ENCODE measurements at regions not wholly inside any gene's neighbourhood (a gene's known extent, or its start where the extent isn't known, plus 50 kb on each side); places are given as distances from the start of the nearest gene placed in this dataset.

GRCh38 chr13:87923753-87924152 lies 252.6 kb downstream of the SLITRK5 start:
- no peak for DNase-seq (ENCODE audit: low spot score)
- no peak overlapping the region for H3K27ac ChIP-seq
- H3K36me3 ChIP-seq = no peaks in the 10 kb centered on the region
- no peaks in the 10 kb centered on the region for H3K9me3 ChIP-seq
- no peaks in the 10 kb centered on the region for H3K4me1 ChIP-seq
- no peak for TF ChIP-seq CTCF (IDR thresholded peaks at IDR 0.05)
- H3K4me3 ChIP-seq = no peak overlapping the region
- no peaks in the 10 kb centered on the region for H3K27me3 ChIP-seq

- H3K36me3 ChIP-seq = no peaks in the 10 kb centered on the region
- no peak overlapping the region for H3K4me3 ChIP-seq
- no peak for TF ChIP-seq CTCF (IDR thresholded peaks at IDR 0.05)
- H3K9me3 ChIP-seq = no peaks in the 10 kb centered on the region
- H3K4me1 ChIP-seq = no peaks in the 10 kb centered on the region
- no peak for DNase-seq (ENCODE audit: low spot score)
- H3K27ac ChIP-seq = no peak overlapping the region
- no peaks in the 10 kb centered on the region for H3K27me3 ChIP-seq
Measured at GRCh38 chr13:87925006-87925405, 253.8 kb downstream of the SLITRK5 start.

GRCh38 chr13:87940776-87941175 lies 269.6 kb downstream of the SLITRK5 start:
- no peaks in the 10 kb centered on the region for H3K9me3 ChIP-seq
- no peak overlapping the region for H3K27ac ChIP-seq
- DNase-seq (ENCODE audit: low spot score) = no peak
- no peaks in the 10 kb centered on the region for H3K4me1 ChIP-seq
- TF ChIP-seq CTCF (IDR thresholded peaks at IDR 0.05) = no peak
- no peaks in the 10 kb centered on the region for H3K36me3 ChIP-seq
- no peaks in the 10 kb centered on the region for H3K27me3 ChIP-seq
- H3K4me3 ChIP-seq = no peak overlapping the region

- no peak for DNase-seq (ENCODE audit: low spot score)
- no peaks in the 10 kb centered on the region for H3K4me1 ChIP-seq
- H3K9me3 ChIP-seq = no peaks in the 10 kb centered on the region
- no peaks in the 10 kb centered on the region for H3K36me3 ChIP-seq
- H3K27me3 ChIP-seq = no peaks in the 10 kb centered on the region
- H3K4me3 ChIP-seq = no peak overlapping the region
- TF ChIP-seq CTCF (IDR thresholded peaks at IDR 0.05) = no peak
- H3K27ac ChIP-seq = no peak overlapping the region
Measured at GRCh38 chr13:87941226-87941625, 270.1 kb downstream of the SLITRK5 start.

- Histone ChIP-seq H3K27me3 (no peaks in the 10 kb centered on the region), H3K27ac (no peak overlapping the region), H3K36me3 (no peaks in the 10 kb centered on the region), H3K9me3 (no peaks in the 10 kb centered on the region), H3K4me3 (no peak overlapping the region), H3K4me1 (no peaks in the 10 kb centered on the region)
- no peak for TF ChIP-seq CTCF (IDR thresholded peaks at IDR 0.05)
- DNase-seq (ENCODE audit: low spot score) = no peak
Measured at GRCh38 chr13:87942205-87942604, 271.0 kb downstream of the SLITRK5 start.

GRCh38 chr13:87944038-87944437 lies 272.9 kb downstream of the SLITRK5 start:
- Histone ChIP-seq H3K9me3 (no peaks in the 10 kb centered on the region), H3K4me3 (no peak overlapping the region), H3K36me3 (no peaks in the 10 kb centered on the region), H3K27ac (no peak overlapping the region), H3K4me1 (no peaks in the 10 kb centered on the region), H3K27me3 (no peaks in the 10 kb centered on the region)
- DNase-seq (ENCODE audit: low spot score) = no peak
- no peak for TF ChIP-seq CTCF (IDR thresholded peaks at IDR 0.05)

Data from right atrium auricular region (tissue), 2 donors.